Stimulated activated CD4-positive, alpha-beta T cell treated with anti-CD3 and anti-CD28 coated beads, Interleukin-2, amount 100 ng/mL, for 24 hours (primary cell): ENCODE measurements at regions not wholly inside any gene's neighbourhood (a gene's known extent, or its start where the extent isn't known, plus 50 kb on each side); places are given as distances from the start of the nearest gene placed in this dataset.
"Not testable (repeated sequence)": the region's sequence is repeated elsewhere in the genome, so short reads cannot be mapped to it uniquely, and the experiment has no call there.

Experiments
- DNase-seq, 2 donors: peaks; one replicate each; pipeline ENCODE4 v3.0.0-alpha.2; 2020

- no peak for DNase-seq
Observed at GRCh38 chr1:80341021-80341420, 1334.5 kb upstream of the ADGRL4 start.

DNA sequence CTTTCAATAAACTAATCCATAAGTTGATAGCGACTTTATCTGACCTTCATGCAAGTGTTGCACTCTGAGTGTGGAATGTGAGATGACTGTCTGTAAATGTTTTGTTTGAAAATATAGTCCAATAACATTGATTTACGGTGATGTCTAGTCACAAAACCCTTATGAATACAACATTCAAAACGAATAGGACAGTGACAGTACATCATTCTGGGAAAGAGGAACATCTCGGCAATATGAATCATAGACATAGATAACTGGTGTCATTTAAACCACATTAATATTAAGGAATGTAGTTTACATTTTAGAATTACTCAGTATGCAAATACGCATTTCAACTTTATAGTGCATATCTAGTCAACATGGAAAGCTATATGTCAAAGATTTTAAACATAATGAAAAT is 1311.6 kb upstream of the ADGRL4 start:
- no peak for DNase-seq

- DNase-seq, result no peak
Observed at GRCh38 chr1:80310703-80311245, 1304.2 kb upstream of the ADGRL4 start.

GRCh38 chr1:80305466-80305865 is 1298.9 kb upstream of the ADGRL4 start:
- no peak for DNase-seq

GRCh38 chr1:80293818-80294217 is 1287.3 kb upstream of the ADGRL4 start:
- DNase-seq, result no peak

GRCh38 chr1:80288750-80289149 is 1282.2 kb upstream of the ADGRL4 start:
- not testable (repeated sequence) for DNase-seq

- no peak for DNase-seq
Observed at GRCh38 chr1:80282536-80282935, 1276.0 kb upstream of the ADGRL4 start.

DNA sequence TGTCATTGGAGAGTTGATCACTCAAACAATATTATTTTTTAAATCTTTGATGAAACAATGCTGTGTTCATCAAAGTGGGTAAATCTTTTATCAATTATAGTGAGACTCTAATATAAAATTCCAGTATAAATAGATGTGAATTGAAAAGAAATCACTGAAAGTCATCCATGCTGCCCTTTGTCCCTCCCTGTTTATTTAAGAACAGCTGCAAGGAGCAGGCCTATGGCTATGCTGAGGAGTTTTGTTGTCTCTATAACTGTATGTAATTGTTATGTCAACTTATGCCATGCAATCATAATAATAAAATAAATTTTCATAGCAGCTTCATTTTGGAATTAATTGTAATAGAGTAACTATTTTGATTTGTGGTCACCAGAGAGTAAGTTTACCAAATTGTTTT is 1272.4 kb upstream of the ADGRL4 start:
- no peak for DNase-seq

DNA sequence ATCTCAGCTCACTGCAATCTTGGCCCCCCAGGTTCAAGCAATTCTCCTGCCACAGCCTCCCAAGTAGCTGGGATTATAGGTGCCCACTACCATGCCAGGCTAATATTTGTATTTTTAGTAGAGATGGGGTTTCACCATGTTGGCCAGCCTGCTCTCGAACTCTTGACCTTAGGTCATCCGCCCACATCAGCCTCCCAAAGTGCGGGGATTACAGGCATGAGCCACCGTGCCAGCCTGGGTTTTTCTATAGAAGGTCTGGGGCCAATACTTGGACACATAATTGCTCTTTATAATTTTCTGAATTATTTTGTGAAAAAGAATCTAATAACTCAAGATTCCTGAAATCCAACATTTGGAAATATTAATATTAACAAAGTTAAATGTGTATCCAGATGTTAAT is 1267.7 kb upstream of the ADGRL4 start:
- no peak for DNase-seq

DNA sequence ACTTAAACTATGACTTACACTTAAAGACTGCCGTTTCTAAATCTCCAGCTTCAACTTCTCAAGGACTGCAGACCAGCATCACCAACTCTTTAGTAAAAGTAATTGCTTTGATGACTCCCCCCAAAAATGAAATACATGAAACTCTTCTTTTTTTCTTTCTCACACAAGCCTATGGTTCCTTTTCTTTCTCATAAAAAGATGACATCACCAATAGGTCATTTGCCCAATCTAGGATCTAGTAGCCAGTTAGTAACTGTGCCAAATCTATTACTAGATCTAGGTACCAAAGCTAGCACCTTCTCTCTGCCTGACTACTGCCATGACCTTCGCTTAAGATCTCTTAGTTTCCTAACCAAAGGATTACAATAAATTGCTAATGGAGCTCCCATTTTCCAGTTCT is 1266.0 kb upstream of the ADGRL4 start:
- DNase-seq, result no peak

- no peak for DNase-seq
Observed at GRCh38 chr1:80258659-80259058, 1252.1 kb upstream of the ADGRL4 start.

DNA sequence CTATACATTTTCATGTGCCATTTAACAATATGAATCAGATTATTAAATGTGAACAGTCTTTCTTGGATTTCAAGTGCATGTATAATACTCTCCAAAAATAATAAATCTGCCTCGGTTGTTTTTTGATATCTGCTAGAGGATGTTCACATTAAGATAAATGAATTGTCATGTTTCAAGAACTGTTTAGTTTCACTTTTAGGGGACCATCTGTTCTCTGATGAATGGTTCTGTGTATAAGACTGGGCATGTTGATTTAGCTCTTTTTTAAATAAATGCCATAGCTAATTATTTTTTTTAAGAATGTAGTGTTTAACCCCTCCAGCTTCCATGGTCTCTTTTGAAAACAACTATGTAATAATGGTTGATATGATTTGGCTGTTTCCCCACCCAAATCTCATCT is 1245.1 kb upstream of the ADGRL4 start:
- DNase-seq, result no peak

DNA sequence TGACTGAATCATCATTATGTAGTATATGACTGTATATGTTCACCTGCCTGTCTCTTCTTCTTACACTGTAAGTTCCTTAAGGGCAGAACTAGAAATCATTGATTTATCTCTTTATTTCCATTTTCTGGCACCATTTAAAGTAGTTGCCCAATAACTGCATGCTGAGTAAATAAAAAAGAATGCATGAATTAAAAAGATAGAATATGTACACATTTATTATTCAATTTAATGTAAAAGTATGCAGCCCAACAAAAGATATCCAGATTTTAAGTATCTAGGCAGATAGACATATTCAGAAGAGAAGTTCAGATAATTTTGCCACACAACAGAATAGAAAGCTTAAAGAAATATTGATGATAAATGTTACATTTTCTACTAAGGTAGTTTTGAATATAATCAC is 1244.6 kb upstream of the ADGRL4 start:
- DNase-seq, result no peak

DNA sequence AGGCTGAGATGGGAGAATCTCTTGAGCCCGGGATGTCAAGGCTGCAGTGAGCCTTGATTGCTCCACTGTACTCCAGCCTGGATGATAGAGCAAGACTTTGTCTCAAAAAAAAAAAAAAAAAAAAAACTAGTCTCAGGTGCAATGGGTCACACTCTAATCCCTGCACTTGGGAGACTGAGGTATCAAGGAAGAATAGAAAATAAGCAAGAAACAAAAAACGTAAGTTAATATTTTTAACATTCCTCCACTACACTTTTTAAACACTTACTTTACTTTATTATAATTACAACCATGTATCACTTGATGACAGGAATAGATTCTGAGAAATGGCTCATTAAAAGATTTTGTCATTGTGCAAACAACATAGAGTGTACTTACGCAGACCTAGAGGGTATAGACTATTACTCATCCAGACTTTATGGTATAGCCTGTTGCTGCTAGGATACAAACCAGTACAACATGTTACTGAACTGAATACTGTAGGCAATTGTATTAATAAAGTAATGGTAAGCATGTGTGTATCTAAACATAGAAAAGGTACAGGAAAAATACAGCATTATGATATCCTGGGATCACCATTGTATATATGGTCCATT is 1244.1 kb upstream of the ADGRL4 start:
- DNase-seq, result no peak

DNA sequence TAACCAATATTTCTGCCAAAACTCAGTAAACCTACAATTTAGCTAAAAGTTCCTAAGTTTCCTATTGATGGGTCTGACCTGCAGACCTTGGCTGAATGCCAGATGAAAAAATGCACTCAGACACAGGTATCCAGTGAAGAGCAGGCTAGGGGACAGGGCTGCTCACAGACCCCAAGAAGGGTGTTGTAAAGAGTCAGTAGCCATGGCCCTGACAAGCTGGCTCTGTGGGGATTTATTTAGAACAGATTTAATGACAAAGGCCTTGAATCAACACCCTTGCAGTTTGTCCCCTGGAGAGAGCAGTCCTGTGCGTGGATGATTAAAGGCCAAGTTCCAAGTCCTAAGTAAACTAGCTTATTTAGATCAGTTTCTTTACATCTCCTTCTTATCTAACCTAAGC is 1243.2 kb upstream of the ADGRL4 start:
- DNase-seq, result no peak

DNA sequence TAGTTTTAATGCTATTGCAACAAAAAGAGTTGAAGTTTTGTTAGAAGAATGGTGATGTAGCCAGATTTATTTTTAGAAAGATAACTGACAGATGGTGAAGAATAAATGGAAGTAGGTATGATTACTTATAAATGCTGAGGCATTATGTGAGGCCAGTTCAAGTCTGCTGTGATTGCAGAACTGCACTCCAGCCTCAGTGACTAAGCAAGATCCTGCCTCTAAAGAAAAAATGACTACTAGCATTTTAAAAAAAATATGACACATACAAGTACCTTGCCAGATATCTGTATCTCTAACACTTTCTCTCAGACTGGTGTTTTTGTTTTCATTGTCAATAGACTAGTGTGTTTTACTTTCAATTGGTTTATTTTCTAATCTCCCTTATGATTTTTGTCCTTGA is 1242.4 kb upstream of the ADGRL4 start:
- no peak for DNase-seq

GRCh38 chr1:80245813-80246212 is 1239.3 kb upstream of the ADGRL4 start:
- no peak for DNase-seq

- no peak for DNase-seq
Observed at GRCh38 chr1:80244372-80244771, 1237.8 kb upstream of the ADGRL4 start.

DNA sequence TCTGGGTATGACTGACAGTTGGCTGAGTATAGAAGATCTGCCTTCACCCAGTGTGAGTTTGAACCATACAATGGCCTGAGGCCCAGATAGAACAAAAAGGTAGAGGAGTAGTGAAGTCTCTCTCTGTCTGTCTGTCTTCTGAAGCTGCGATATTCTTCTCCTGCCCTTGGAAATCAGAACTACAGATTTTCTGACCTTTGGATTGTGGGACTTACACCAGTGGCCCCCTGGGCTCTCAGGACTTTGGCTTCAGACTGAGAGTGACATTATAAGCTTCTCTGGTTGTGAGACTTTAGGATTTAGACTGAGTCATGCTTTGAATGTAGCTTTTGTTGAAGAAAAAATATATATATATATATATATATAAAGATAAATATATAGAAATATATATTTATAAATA is 1235.0 kb upstream of the ADGRL4 start:
- no peak for DNase-seq

DNA sequence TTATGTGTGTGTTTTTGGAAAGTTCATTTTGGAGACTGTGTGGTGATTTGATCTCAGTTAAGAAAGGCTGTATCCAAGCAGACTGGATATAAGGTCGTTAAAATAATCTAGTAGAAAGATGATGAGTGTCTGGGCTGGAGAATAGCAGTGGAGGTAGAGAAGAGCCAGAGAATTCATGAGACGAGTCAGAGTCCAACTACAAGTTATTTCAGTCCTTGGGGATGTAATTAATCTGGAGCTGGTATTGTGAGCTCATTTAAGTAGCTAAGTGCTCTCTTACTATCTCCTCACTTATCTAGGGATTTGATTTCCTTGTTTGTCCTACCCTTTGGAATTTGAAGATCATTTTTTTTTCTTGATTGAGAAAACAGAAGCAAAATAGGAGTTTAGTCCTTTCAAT is 1219.0 kb upstream of the ADGRL4 start:
- DNase-seq, result no peak

DNA sequence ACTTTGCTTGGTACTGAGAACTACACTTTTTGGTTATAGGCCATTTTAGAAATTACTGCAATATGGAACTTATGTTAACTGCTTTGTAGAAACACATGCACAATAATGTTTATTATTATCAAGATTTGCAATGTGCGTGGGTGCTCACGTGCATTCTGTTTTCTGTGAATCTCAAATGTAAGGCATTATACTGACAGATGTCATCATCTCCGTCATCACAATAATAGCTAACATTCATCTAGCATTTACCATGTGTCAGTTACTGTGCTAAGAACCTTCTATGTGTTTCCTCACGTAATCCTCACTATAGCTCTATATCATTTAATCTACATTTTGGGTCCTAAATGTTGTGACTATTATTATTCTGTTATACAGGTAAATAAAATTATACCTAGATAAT is 1214.8 kb upstream of the ADGRL4 start:
- DNase-seq, result no peak

- DNase-seq, result no peak
Observed at GRCh38 chr1:80218112-80218511, 1211.6 kb upstream of the ADGRL4 start.

GRCh38 chr1:80217377-80217986 is 1211.0 kb upstream of the ADGRL4 start:
- no peak for DNase-seq

- DNase-seq, result no peak
Observed at GRCh38 chr1:80214888-80215540, 1208.5 kb upstream of the ADGRL4 start.

DNA sequence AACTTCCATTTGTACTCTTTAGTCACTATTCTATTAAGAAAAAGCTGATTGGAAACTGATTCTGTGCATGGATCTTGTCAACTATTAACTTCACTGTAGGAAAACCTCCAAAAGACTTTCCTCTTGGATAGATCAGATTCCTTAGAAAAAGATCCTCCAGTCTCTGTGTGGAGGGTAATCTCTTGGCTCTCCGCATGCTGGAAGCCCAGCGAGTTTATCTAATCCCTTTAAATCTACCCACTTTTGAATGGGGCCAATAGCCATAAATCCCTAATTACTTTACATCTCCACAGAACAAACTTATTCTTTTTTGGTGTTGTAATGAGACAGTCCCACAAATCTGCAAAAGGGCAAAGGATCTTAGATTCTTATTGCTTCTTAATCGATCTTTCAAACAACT is 1206.4 kb upstream of the ADGRL4 start:
- no peak for DNase-seq
